Muscle of arm (tissue), 1 donor: ENCODE measurements at regions not wholly inside any gene's neighbourhood (a gene's known extent, or its start where the extent isn't known, plus 50 kb on each side); places are given as distances from the start of the nearest gene placed in this dataset.
A peak's percentile ranks its signal among the peaks of the same experiment; 100 is the strongest.
"Not testable (repeated sequence)": the region's sequence is repeated elsewhere in the genome, so short reads cannot be mapped to it uniquely, and the experiment has no call there.

Experiments
- DNase-seq: peaks from one replicate; pipeline ENCODE4 v3.0.0-alpha.2; 2013

DNA sequence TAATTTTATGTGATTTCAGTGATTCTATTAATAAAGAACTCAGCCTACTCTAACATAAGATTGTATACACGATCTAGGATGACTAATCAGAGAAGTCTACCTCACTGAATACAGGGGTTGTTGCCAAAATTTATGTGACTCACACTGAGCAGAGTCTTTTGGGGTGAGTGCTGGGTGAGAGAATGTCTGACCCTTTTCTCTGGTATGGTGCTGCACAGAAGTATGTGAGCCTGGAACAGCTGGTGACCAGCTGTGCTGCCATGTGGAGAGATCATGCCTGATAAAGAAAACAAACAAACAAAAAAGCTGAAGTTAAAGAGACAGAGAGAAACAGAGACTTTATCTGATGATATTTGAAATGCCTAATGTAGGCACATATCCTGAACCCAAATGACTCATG is 618.1 kb upstream of the GRIA3 start:
- no peak for DNase-seq

GRCh38 chrX:122566401-122566800 is 617.7 kb upstream of the GRIA3 start:
- no peak for DNase-seq

- DNase-seq: no peak
These were observed 616.2 kb upstream of the GRIA3 start for GRCh38 chrX:122567911-122568310.

GRCh38 chrX:122572461-122572860 is 611.6 kb upstream of the GRIA3 start:
- DNase-seq: no peak

DNA sequence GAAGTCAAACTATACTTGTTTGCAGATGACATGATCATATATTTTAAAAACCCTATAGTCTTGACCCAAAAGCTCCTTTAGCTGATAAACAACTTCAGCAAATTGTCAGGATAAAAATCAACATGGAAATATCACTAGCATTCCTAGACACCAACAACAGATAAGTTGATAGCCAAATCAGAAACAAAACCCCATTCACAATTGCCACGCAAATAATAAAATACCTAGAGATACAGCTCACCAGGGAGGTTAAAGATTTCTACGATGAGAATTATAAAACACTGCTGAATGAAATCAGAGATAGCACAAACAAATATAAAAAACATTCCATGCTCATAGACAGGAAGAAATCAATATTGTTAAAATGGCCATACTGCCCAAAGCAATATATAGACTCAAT is 605.0 kb upstream of the GRIA3 start:
- DNase-seq: no peak

DNA sequence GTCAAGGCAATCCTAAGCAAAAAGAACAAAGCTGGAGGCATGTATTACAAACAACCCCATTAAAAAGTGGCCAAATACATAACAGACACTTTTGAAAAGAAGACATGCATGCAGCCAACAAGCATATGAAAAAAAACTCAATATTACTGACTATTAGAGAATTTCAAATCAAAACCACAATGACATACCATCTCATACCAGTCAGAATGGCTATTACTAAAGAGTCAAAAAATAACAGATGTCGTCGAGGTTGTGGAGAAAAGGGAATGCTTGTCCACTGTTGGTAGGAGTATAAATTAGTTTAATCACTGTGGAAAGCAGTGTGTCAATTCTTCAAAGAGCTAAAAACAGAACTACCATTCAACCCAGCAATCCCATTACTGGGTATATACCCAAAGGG is 604.6 kb upstream of the GRIA3 start:
- no peak for DNase-seq

DNA sequence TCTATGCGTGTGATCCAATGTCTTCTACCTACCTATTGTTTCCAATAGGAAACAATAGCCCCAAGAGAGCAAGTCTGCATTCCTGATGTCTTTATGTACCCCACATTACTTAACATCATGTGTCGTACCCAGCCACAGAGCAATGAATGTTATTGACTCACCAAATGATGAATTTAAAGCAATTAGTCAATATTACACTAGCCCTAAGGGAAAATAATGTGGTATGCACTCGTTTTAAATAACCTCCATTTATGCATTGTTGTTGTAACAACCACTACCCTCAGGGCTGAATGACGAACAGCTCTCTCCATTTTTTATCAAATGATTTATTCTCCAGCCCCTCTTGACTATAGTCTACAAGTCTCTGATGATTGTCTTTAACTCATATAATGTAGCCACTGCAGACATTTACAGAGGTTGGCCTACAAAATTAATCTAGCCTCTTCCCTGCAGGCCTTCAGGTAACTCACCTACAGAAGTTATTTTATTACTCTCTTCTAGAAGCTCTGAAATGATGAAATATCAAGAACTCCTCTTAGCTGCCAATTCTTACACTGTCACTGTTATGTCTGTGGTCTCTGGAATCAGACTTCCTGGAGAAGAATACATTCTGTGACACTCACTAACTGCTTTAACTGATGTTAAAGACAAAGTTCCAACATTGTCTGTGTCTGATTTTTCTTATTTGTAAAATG is 601.7 kb upstream of the GRIA3 start:
- DNase-seq: no peak

DNA sequence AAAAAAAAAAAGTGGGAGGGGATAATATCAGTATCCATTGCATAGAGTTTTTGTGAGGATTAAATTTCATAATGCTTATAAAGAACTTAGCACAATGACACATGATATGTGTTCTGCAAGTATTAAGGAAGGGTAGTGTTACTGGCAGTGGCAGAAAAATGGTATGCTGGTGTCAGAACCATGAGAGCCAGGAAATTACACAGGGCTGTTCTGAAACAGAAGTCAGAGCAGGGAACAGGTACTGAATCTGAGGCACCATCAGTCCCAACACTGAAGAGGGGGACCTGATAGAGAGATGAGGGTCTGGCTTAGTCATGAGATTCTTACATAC is 601.1 kb upstream of the GRIA3 start:
- DNase-seq: no peak

GRCh38 chrX:122583551-122583950 is 600.5 kb upstream of the GRIA3 start:
- DNase-seq: no peak

GRCh38 chrX:122584981-122585380 is 599.1 kb upstream of the GRIA3 start:
- peak; percentile 6 for DNase-seq

DNA sequence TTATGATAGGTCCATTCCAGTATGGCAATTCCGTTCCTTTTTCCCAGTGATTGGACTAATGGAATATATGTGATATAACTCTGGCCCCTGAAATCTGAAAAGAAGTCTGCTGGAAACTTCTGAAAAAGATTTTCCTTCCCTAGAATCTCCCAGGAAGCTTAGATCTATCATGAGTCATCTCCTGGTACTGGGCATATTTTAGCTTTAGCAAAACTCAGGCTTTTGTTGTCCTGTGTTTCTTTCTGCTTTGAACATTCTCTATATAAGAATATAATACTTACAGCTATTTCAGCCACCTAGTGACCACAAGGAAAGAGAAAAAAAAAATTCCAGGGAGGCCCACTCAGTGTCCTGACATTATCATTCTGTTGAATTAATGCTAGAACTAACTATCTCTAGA is 597.2 kb upstream of the GRIA3 start:
- no peak for DNase-seq

DNA sequence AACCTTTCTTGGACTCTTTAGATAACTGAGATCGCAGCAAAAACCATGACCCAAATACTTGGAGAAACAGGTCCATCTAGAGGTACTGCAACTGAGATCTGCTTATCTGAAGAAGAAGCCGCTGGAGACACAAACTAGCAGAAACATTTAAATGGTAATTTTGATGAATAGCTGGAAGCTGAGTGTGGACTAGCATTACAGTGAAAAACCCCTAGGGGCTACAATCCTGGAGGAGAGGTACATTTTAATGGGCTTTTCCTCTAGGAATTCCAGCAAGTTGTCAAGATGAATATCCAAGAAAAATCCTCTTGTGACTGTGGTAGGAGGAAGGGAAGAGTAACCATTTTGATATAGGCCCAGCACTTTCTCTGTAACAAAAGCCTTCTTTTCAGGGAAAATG is 592.5 kb upstream of the GRIA3 start:
- no peak for DNase-seq

DNA sequence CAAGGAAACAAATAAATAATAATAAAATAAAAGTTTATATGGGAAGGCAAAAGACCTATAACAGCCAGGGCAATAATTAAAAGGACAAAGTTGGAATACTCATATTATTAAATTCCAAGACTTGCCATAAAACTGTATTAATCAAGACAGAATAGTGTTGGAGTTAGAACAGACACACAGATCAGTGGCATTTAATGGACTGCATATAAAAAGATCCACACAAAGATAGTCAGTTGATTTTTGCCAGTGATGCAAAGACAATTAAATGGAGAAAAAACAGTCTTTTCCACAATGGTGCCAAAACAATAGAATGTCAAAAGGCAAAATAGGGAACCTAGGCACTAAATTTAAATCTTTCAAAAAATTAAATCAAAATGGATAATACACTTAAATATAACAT is 587.1 kb upstream of the GRIA3 start:
- DNase-seq: no peak

DNA sequence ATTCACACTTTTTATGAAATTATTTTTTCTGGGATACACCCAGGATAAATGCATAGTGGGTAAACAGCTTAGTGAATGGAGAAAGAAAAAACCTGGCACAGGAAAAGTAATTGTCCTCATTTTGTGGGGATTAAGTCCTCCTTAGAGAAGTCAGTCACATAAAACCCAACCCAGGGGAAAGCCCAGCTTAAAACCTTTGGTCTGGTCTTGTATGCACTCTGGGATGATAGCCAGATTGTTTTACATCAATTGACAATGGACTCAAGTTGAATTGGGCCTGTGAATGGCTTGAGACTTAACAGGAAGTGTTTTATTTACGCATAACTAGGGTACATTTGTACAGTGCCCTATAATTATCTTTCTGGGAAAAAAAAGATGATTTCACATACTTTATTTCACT is 561.3 kb upstream of the GRIA3 start:
- no peak for DNase-seq

- no peak for DNase-seq
These were observed 558.8 kb upstream of the GRIA3 start for GRCh38 chrX:122625239-122625638.

DNA sequence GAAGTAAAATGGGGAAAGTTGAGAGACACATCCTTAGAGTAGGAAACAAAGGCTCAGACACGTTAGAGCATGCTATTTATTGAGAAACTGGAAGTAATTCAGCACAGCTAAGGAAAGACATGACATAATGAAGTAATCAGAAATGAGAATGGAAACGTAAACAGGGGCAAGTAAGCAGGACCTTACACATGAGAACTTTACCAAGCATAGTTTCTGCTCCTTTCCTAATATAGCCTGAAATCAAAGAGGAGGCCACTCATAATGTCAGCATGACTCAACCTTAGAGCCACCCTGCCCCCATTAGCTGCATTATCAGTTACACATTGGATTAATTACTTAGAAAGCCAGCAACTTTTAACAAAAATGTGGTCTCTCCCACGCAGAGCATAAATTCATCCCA is 558.3 kb upstream of the GRIA3 start:
- no peak for DNase-seq

GRCh38 chrX:122626871-122627270 is 557.2 kb upstream of the GRIA3 start:
- DNase-seq: no peak

- no peak for DNase-seq
These were observed 542.9 kb upstream of the GRIA3 start for GRCh38 chrX:122641136-122641535.

- DNase-seq: no peak
These were observed 542.3 kb upstream of the GRIA3 start for GRCh38 chrX:122641826-122642225.

- not testable (repeated sequence) for DNase-seq
These were observed 528.8 kb upstream of the GRIA3 start for GRCh38 chrX:122655256-122655655.

GRCh38 chrX:122666601-122667000 is 517.5 kb upstream of the GRIA3 start:
- DNase-seq: no peak

DNA sequence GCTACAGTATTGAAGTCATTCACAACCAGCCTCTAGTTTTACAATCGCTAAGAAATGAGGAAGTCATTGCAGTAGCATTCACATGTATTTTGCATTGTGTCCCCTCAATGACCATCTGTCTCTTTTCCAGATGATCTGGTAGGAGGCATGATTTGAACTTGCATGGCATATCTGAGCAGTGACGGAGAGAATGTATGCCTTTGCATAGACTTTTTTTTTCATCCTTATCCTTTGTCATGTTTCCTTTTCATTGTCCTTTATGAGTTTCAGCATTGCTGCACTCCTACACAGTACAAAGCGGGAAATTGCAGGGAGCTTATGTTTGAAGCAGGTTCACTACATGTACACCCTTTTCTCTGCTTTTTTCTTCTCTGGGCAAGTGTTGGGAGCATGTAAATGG is 516.4 kb upstream of the GRIA3 start:
- DNase-seq: no peak

GRCh38 chrX:122703762-122704161 is 480.3 kb upstream of the GRIA3 start:
- DNase-seq: no peak

- no peak for DNase-seq
These were observed 444.3 kb upstream of the GRIA3 start for GRCh38 chrX:122739770-122740169.

- DNase-seq: no peak
These were observed 413.5 kb upstream of the GRIA3 start for GRCh38 chrX:122770581-122770980.
